CD14-positive monocyte (primary cell): ENCODE measurements at regions not wholly inside any gene's neighbourhood (a gene's known extent, or its start where the extent isn't known, plus 50 kb on each side); places are given as distances from the start of the nearest gene placed in this dataset.

Source experiments
- DNase-seq, 3 donors: peaks; one replicate each; pipeline ENCODE4 v3.0.0-alpha.2; 2011 to 2022
- H2AFZ ChIP-seq: 2 replicates; pipeline ENCODE4 v1.6.0; 2012; ENCODE audit warnings: mild to moderate bottlenecking, low read depth, low read length, inconsistent platforms; ENCODE audit not compliant: insufficient read depth, poor library complexity, severe bottlenecking
- H3K27ac ChIP-seq, 2 donors: 1 replicate in 1 of 2; 2 replicates in 1 of 2; pipeline ENCODE4 v1.5.1; 2012 to 2013; ENCODE audit warnings: low read length in 2 of 2, control low read depth in 1 of 2, inconsistent platforms in 1 of 2, low read depth in 1 of 2, mild to moderate bottlenecking in 1 of 2
- H3K27me3 ChIP-seq, 2 donors: one replicate each; pipeline versions ENCODE4 v1.6.0 to v1.6.1; 2011 to 2013; ENCODE audit warnings: low read length in 2 of 2; ENCODE audit not compliant: control insufficient read depth in 2 of 2, insufficient read depth in 2 of 2
- H3K36me3 ChIP-seq, 2 donors: replicated peaks in 1 of 2; 1 replicate in 1 of 2; 2 replicates in 1 of 2; pipeline versions ENCODE4 v1.5.1 to v1.6.1; 2012 to 2013; ENCODE audit warnings: low read length in 2 of 2, control low read depth in 1 of 2, inconsistent platforms in 1 of 2, mild to moderate bottlenecking in 1 of 2; ENCODE audit not compliant: insufficient read depth in 2 of 2, control insufficient read depth in 1 of 2
- H3K4me1 ChIP-seq, 2 donors: 1 replicate in 1 of 2; 2 replicates in 1 of 2; pipeline versions ENCODE4 v1.5.1 to v1.6.1; 2012 to 2013; ENCODE audit warnings: low read length in 2 of 2, control low read depth in 1 of 2, inconsistent platforms in 1 of 2, mild to moderate bottlenecking in 1 of 2, moderate library complexity in 1 of 2; ENCODE audit not compliant: insufficient read depth in 2 of 2, control insufficient read depth in 1 of 2
- H3K4me2 ChIP-seq: replicated peaks from 2 replicates; pipeline ENCODE3; 2012; ENCODE audit warnings: low read length, moderate library complexity, mild to moderate bottlenecking; ENCODE audit not compliant: poor library complexity, severe bottlenecking; ENCODE audit errors: extremely low read depth
- H3K4me3 ChIP-seq, 3 experiments: fragments of 200-600 bp in 1 of 3; sonication (generic) in 1 of 3; replicated peaks in 1 of 3; 1 replicate in 2 of 3; 2 replicates in 1 of 3; pipeline ENCODE4 v1.5.1; 2011 to 2013; ENCODE audit warnings: low read length in 3 of 3, mild to moderate bottlenecking in 3 of 3, control low read depth in 2 of 3, low read depth in 2 of 3, inconsistent platforms in 1 of 3, moderate library complexity in 1 of 3
- H3K79me2 ChIP-seq: 2 replicates; pipeline ENCODE4 v1.6.0; 2012; ENCODE audit warnings: mild to moderate bottlenecking, control low read depth, inconsistent platforms, low read length, moderate library complexity; ENCODE audit not compliant: insufficient read depth
- H3K9ac ChIP-seq: 2 replicates; pipeline ENCODE4 v1.6.0; 2017; ENCODE audit warnings: low read length, mild to moderate bottlenecking; ENCODE audit not compliant: insufficient read depth, poor library complexity, severe bottlenecking
- H3K9me3 ChIP-seq, 2 donors: replicated peaks in 1 of 2; 1 replicate in 1 of 2; 2 replicates in 1 of 2; pipeline versions ENCODE4 v1.5.1 to v1.6.1; 2012 to 2013; ENCODE audit warnings: low read length in 2 of 2, control low read depth in 1 of 2; ENCODE audit not compliant: control insufficient read depth in 1 of 2, insufficient read depth in 1 of 2
- H4K20me1 ChIP-seq: 2 replicates; pipeline ENCODE4 v1.6.0; 2012; ENCODE audit warnings: mild to moderate bottlenecking, low read length, control low read depth, moderate library complexity; ENCODE audit not compliant: insufficient read depth
- H3K27ac Mint-ChIP-seq, 7 donors: one replicate each; pipeline ENCODE4 v1.8.0; 2020; ENCODE audit warnings: mild to moderate bottlenecking in 7 of 7, mixed read lengths in 7 of 7, moderate library complexity in 6 of 7, inconsistent platforms in 2 of 7
- H3K27me3 Mint-ChIP-seq, 3 donors: one replicate each; pipeline ENCODE4 v1.8.0; 2021 to 2022; ENCODE audit warnings: low read depth in 3 of 3, mild to moderate bottlenecking in 3 of 3, mixed read lengths in 3 of 3, moderate library complexity in 3 of 3, inconsistent platforms in 1 of 3
- H3K36me3 Mint-ChIP-seq, 2 donors: one replicate each; pipeline ENCODE4 v1.8.0; 2020; ENCODE audit warnings: mixed read lengths in 2 of 2, inconsistent platforms in 1 of 2, mild to moderate bottlenecking in 1 of 2
- H3K4me1 Mint-ChIP-seq: one replicate; pipeline ENCODE4 v1.8.0; 2020; ENCODE audit warnings: mild to moderate bottlenecking, mixed read lengths
- H3K4me3 Mint-ChIP-seq, 2 donors: one replicate each; pipeline ENCODE4 v1.8.0; 2020; ENCODE audit warnings: mild to moderate bottlenecking in 2 of 2, mixed read lengths in 2 of 2, moderate library complexity in 1 of 2
- H3K9me3 Mint-ChIP-seq, 7 donors: one replicate each; pipeline ENCODE4 v1.8.0; 2020 to 2022; ENCODE audit warnings: mixed read lengths in 7 of 7, mild to moderate bottlenecking in 6 of 7, moderate library complexity in 6 of 7, inconsistent platforms in 2 of 7
- WGBS: methylation state at CpG from one replicate; pipeline ENCODE4 v1.1.5; 2013; ENCODE audit warnings: missing lambda C conversion rate; ENCODE audit not compliant: insufficient coverage; 5-methylcytosine and 5-hydroxymethylcytosine counted together
- intact Hi-C, 2 donors: fragments of 100-400 bp; cut with micrococcal nuclease; formaldehyde crosslinking; loops; one replicate each; pipeline versions ENCODE4 v1.15.0 to v1.15.1; 2023
- TF ChIP-seq, protein P1 (sequence below): fragments of 200-600 bp; IDR thresholded peaks from one replicate; pipeline ENCODE4 v1.8.0; 2022; ENCODE audit warnings: antibody characterized with exemption, mild to moderate bottlenecking

DNA sequence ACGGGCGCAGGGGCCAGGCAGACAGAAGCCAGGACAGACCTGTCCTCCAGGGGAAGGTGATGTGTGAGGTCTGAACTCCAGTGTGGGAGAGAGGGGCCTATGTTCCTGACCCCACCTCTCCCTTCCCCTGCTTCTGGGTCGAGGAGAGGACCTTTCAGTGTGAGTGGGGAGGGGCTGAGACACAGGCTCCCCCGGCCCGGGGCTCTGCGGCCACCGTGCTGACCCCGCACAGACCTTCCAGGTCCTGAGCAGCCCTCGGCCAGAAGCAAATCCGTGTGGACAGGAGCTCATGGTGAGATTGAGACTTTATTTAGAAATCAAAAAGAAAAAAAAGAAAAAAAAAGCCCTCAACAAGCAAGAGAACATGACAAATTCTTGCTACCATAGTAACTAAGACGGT is 680.5 kb downstream of the BRD1 start:
- Mint-ChIP-seq H3K27me3 (peaks cover 3 to 7% (median 6%) of the 10 kb centered on the region in 3 donors), H3K4me3 (no peak overlapping the region), H3K36me3 (no peaks in the 10 kb centered on the region), H3K9me3 (peaks cover 0 to 5% (median 0%) of the 10 kb centered on the region in 7 donors), H3K4me1 (no peaks in the 10 kb centered on the region), H3K27ac (no peak overlapping the region)
- no peak overlapping the region for H2AFZ ChIP-seq
- H3K4me1 ChIP-seq = no peaks in the 10 kb centered on the region
- no peak overlapping the region for H3K27ac ChIP-seq
- no peak for DNase-seq
- intact Hi-C loops = no loop called here
- no peak overlapping the region for H3K4me2 ChIP-seq
- H3K79me2 ChIP-seq = no peaks in the 10 kb centered on the region
- H3K9ac ChIP-seq = no peak overlapping the region
- TF ChIP-seq, protein P1, sequence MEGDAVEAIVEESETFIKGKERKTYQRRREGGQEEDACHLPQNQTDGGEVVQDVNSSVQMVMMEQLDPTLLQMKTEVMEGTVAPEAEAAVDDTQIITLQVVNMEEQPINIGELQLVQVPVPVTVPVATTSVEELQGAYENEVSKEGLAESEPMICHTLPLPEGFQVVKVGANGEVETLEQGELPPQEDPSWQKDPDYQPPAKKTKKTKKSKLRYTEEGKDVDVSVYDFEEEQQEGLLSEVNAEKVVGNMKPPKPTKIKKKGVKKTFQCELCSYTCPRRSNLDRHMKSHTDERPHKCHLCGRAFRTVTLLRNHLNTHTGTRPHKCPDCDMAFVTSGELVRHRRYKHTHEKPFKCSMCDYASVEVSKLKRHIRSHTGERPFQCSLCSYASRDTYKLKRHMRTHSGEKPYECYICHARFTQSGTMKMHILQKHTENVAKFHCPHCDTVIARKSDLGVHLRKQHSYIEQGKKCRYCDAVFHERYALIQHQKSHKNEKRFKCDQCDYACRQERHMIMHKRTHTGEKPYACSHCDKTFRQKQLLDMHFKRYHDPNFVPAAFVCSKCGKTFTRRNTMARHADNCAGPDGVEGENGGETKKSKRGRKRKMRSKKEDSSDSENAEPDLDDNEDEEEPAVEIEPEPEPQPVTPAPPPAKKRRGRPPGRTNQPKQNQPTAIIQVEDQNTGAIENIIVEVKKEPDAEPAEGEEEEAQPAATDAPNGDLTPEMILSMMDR = no peak
- H3K27me3 ChIP-seq = no peaks in the 10 kb centered on the region
- no peaks in the 10 kb centered on the region for H3K36me3 ChIP-seq
- H3K4me3 ChIP-seq = no peak overlapping the region
- H3K9me3 ChIP-seq = no peaks in the 10 kb centered on the region
- 81% methylated on average over 3 of the region's 11 CpGs for WGBS
- no peaks in the 10 kb centered on the region for H4K20me1 ChIP-seq

GRCh38 chr22:49146511-49146910 is 681.2 kb downstream of the BRD1 start:
- H3K27ac ChIP-seq = no peak overlapping the region
- H3K36me3 ChIP-seq = no peaks in the 10 kb centered on the region
- no peak overlapping the region for H3K9ac ChIP-seq
- H3K4me3 ChIP-seq = no peak overlapping the region
- H3K27me3 ChIP-seq = no peaks in the 10 kb centered on the region
- WGBS = 82% methylated on average over 3 of the region's 6 CpGs
- H3K4me3 Mint-ChIP-seq = no peak overlapping the region
- H4K20me1 ChIP-seq = no peaks in the 10 kb centered on the region
- peaks cover 0 to 6% (median 0%) of the 10 kb centered on the region in 7 donors for H3K9me3 Mint-ChIP-seq
- TF ChIP-seq, protein P1 = no peak
- no peaks in the 10 kb centered on the region for H3K9me3 ChIP-seq
- H3K4me1 Mint-ChIP-seq = no peaks in the 10 kb centered on the region
- peaks cover 6 to 8% (median 7%) of the 10 kb centered on the region in 3 donors for H3K27me3 Mint-ChIP-seq
- no peak overlapping the region for H3K4me2 ChIP-seq
- no peak for DNase-seq
- no peaks in the 10 kb centered on the region for H3K79me2 ChIP-seq
- no peak overlapping the region for H2AFZ ChIP-seq
- no peaks in the 10 kb centered on the region for H3K4me1 ChIP-seq
- intact Hi-C loops = no loop called here
- H3K36me3 Mint-ChIP-seq = no peaks in the 10 kb centered on the region
- H3K27ac Mint-ChIP-seq = no peak overlapping the region
